M059J (cell line): ENCODE measurements at regions not wholly inside any gene's neighbourhood (a gene's known extent, or its start where the extent isn't known, plus 50 kb on each side); places are given as distances from the start of the nearest gene placed in this dataset.

Experiments used
- DNase-seq: peaks from one replicate; pipeline ENCODE4 v3.0.0-alpha.2; 2012; ENCODE audit warnings: low read depth

- no peak for DNase-seq
These were observed 228.8 kb upstream of the RGS6 start for GRCh38 chr14:71703477-71703876.

- DNase-seq: no peak
These were observed 228.0 kb upstream of the RGS6 start for GRCh38 chr14:71704210-71704609.

DNA sequence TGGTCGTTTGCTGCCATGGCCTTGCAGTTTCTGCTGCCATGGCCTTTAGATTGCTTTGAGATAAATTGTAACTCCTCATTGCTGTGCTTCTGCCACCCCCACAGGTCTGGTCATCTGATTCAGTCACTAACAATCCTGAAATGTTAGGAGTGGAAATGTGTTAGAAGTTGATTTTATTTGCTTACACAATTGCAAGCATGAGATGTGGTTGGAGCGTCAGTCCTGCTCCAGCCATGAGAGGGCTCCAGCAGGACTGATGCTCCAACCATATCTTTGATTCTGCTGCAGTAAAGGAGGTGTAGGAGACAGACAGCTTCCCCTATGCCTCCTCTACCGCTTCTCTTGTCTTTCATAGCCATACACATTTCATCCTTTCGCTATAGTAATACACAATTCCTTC, 226.8 kb upstream of the RGS6 start:
- DNase-seq: no peak

DNA sequence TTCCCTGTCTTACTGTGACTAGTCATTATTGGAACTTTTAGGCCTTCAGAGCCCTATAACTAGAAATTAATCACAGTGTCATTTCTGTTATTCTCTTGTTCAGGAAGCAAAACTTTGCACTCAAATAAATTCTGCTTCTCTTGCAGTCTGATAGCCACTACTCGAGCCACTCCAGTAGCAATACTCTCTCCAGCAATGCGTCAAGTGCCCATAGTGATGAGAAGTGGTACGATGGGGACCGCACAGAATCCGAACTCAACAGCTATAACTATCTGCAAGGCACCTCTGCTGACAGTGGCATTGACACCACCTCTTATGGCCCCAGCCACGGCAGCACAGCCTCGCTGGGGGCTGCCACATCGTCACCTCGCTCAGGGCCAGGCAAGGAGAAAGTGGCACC, 223.2 kb upstream of the RGS6 start:
- DNase-seq: no peak

DNA sequence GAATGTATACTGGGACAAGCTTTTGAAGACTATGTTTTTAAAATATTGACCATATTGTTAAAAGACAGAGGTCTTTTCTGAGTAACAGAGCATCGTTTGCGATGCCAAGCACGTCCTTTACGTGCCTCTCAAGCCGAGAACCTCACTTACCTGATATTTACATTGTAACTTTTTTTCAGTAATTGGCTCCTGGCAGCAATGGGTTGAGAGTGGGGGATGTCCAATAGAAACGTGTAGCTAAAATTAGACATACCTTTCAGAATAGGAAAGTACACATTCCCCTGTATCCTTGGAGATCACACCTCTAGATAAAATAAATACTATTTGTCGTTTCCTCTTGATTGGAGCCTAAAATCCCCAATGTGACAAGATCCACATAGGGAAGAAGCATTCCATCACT, 222.2 kb upstream of the RGS6 start:
- no peak for DNase-seq

- no peak for DNase-seq
These were observed 221.1 kb upstream of the RGS6 start for GRCh38 chr14:71711125-71711524.

DNA sequence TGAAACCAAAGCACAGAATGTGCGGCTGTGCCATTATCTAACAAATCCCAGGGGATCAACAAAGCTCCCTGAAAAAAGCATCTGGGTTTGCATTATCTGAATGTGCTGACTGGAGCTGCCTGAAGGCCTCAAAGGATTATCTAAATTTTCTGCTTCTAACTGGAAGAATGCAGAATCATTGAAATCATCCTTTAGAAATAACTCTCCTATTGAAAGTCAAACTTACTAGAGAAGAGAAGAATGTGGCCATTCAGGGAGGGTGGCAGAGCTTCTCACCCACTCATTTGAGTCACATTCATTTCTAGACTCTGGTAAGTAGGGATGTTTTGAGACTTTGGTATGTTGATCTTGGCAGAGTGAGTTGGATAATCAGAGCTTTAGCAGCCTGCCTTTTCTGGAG, 220.6 kb upstream of the RGS6 start:
- peak; percentile 75 for DNase-seq

DNA sequence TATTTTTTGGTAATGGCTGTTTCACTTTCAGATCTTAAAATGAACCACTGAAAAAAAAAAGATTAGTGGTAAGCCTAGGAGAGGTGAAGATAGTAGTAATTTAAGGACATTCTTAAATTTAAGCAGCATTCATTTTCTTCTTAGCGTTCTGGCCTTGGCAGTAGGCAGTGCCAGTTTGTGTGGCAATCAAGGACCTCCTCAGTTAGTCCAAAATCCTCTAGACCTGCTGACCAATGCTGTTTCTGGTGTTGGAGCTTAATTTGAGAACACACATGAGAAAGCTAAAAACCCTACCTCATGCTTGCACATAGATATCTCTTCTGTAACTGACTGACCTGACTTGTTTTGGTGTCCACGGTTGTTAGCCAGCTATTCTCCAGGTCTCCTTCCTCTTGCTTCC, 219.8 kb upstream of the RGS6 start:
- no peak for DNase-seq

DNA sequence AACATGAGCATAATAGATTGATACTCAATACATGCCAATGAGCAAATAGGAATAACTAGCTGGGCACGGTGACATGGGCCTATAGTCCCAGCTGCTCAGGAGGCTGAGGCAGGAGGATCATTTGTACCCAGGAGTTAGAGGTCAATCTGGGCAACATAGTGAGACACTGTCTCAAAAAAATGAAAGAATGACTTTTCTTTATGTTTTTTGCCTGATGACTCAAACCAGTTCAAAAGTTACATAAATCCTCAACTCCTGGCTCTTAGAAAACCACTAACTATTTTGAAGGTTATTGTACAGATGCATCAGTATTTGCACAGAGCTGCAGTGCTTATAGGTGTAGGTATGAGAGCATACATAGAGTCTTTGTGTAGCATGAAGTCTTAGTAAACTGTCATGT, 219.2 kb upstream of the RGS6 start:
- DNase-seq: no peak

- no peak for DNase-seq
These were observed 218.8 kb upstream of the RGS6 start for GRCh38 chr14:71713451-71713850.

DNA sequence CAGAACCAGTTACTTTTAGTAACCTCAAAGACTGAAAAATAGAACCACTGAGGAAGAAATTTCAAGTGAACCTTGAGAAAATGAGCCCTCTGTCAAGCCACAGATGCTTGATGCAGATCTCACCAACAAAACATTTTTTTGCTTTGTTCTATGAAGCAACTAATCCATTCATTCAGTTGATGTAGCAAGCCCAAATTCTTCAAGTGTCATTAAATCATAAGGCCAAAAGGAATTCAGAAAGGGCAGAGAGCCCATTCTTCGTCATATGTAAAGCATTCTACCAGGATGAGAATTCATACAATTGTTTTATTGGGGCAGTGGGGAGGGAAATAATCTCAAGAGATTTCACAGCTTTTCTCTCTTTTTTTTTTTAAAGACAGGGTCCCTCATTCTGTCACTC, 218.0 kb upstream of the RGS6 start:
- DNase-seq: peak; percentile 76

DNA sequence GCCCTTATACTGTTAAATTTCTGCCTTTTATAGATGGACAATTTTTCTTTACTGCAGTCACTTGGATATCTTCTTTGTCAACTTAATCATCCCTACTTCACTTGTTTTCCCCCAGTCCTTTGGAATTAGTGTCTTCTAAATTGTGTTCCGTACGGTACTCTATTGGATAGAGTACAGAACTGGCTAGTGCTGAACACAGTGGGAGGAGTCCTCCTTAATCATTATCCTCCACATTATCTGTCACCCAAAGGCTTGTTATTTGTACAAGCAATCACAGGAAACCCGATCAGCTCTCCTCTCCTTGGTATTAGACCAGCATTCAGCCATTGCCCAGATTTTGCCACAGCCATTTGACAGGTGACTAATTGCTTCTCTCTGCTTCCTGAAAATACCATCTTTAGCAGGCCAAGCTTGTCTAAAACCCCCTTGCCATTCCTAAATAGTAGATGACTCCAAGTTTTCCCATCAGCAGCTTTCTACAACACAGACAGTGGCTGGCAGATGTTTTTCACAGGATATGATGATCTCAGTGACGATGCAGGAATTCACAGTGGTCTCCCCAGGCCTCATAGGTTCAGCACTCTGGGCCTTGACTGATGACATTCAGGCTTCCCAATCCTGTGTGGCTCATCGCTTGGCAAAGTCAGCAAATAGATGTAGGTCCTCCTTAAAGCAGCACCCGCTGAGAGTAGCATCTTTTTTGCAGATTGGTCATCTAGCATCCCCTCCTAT, 216.0 kb upstream of the RGS6 start:
- DNase-seq: no peak

DNA sequence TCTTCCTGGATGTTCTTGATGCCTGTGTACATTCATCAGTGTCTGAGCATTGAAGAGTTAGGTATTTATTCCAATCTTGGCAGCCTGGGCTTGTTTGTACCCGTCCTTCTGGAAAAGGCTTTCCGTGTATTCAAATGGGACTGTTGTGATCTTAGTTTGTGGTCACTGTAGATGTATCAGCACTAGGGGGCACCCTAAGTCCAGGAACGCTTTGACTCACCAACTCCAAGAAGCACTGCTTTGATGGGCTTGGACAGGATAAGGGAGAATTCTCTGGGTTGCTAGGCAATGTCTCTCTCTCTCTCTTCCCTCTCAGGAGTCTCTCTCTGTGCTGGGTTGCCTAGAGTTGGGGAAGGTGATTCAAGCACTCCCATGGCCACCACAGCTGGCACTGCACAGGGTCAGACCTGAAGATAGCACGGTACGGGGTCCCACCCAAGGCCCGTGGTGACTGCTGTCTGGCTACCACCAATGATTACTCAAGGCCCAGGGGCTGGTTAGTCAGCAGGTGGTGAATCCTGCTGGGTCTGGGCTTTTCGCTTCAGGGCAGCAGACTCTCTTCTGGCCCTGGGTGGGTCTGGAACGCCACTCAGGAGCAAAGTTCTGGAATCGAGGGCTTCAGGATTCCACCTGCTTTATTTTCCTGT, 211.1 kb upstream of the RGS6 start:
- peak; percentile 65 for DNase-seq

DNA sequence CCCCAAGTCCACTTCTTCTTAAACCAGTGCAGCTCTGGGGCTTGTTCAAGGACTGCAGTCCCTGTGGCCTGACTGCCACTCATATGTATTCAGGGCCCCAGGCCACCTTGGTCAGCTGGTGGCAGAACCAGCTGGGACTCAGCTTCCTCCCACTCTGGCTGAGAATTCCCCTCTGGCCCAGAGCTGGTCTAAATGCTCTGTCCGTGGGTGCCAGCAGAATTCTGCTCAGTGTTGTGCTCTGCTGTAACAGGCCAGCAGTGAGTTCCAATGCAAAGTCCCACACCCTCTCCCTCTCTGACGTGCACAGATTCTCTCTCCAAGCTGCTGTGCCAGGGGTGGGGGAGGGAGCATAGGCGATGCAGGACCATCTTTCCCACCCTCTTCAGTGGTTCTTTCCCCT, 210.4 kb upstream of the RGS6 start:
- no peak for DNase-seq

DNA sequence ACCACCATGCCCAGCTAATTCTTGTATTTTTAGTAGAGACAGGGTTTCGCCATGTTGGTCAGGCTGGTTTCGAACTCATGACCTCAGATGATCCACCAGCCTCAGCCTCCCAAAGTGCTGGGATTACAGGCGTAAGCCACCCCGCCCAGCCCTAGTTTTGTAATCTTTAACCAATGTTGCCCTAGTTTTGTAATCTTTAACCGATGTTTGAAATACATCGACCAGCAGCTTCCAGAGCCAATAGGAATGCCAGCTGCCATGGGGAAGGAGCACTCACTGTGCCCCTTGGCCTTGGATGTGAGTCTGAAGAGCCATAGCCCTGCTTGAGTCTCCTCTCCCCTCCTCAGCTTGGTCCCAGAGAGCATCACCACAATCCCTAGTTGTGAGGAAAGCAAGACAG, 209.3 kb upstream of the RGS6 start:
- DNase-seq: no peak

DNA sequence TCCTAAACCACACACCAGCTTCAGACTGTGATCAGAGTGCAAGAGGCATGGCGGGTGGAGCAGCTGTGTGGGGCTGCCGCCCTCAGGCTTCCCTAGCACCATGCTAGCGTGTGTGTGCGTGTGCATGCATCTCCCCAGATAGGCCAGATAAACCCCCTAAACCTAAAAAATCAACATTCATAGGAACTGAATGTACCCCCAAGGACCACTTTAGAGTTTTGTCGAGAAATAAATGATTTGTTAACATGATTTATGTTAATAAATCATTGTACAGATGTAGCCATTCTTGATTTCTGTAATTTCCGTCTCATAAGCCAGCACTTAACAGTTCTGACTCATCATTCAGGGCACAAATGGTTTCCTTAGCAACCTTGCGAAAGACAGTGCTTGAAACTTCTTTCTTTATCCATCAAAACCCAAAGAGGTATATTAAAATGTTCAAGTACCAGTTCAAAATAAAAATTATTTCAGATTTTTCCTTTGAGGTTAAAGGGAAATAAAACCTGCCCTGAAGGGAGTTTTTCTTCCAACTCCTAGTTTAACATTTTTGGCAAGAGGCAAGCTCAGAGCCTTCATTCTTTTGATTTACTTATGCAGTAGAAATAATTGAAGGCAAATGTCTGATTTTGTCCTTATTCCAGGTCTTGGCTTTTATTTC, 206.2 kb upstream of the RGS6 start:
- peak; percentile 77 for DNase-seq

DNA sequence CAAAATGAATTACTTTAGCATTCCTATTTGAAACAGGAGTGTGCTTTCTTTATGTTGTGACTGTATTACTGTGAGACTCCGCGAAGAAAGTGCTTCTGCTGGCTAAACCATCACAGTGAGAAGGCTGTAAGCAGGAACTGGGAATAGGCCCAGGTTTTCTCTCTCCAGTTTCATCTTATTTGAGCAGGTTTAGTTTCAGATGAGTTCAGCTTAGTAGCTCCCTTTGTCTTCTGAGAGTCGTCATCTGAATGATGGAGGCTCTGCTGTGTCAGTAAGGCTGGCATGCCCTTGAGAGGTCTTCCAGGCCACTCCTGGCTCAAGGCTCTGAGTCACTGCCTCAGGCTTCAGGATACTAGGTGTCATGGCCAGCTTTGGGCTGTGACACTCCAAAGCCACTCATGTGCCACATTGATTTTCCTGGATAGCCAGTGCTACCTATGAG, 205.6 kb upstream of the RGS6 start:
- peak; percentile 38 for DNase-seq

DNA sequence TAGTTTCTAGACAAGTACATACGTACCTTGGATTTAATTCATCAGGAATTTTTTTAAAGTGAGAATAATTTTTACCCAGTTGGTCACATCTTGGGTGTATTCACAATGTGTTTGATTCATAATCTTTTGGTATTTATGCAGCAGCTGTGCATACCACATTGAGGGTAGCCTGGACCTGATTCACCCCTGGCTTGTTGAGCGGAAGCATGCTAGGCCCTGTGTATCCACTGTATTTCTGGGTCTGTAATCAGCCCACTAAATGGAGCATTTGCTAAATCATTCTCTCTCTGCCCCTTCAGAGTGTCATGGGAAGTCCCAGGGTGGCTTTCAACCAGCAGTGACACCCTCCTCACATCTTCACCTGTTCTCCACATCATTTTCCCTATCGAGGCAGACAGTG, 203.8 kb upstream of the RGS6 start:
- DNase-seq: no peak

- no peak for DNase-seq
These were observed 202.6 kb upstream of the RGS6 start for GRCh38 chr14:71729596-71729995.

- peak; percentile 47 for DNase-seq
These were observed 201.8 kb upstream of the RGS6 start for GRCh38 chr14:71730471-71730870.

DNA sequence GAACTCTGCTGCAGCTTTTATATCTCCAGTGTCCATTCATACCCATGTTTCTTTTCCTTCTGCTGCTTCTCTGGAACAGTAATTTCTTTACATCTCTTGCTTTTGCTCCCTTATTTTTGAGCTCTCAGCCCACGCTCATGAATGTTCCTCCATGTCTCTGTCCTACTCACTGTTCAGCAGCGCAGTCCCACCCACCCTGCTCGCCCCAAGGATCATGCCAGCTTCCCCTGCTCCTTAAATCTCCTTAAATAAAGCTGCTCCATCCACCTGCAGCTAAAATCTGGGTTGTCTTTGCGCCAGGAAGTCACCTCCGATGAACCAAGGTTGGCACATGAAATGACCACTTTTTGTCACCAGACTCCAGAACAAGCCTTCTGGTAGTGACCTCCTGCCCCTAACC, 201.1 kb upstream of the RGS6 start:
- DNase-seq: no peak

DNA sequence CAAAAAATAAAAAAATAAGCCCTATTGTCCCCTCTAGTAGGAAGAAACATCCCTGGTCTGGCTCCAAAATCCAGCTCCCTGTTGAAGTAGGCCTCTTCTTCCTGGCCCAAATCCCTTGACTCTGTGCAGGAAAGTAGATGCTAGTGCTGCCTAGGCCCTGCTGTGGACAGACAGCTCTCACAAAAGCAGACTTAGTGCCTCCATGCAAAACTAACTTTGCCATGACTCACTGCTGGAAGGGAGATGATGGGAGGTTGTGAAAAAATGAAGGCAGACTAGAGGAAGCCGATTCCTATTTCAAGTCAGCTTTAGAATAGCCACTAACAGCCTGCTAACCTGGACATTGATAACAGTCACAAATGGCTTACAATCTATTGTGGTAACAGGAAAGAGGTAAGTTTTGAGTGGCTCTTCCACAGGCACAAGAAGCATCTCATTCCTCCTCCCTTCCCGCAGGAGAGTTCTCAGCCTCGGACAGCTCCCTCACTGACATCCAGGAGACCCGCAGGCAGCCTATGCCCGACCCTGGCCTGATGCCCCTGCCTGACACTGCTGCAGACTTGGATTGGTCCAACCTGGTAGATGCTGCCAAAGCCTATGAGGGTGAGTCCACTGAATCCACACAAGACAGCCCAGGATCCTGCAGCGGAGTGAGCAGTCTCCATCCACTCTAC, 198.9 kb upstream of the RGS6 start:
- DNase-seq: peak; percentile 54

DNA sequence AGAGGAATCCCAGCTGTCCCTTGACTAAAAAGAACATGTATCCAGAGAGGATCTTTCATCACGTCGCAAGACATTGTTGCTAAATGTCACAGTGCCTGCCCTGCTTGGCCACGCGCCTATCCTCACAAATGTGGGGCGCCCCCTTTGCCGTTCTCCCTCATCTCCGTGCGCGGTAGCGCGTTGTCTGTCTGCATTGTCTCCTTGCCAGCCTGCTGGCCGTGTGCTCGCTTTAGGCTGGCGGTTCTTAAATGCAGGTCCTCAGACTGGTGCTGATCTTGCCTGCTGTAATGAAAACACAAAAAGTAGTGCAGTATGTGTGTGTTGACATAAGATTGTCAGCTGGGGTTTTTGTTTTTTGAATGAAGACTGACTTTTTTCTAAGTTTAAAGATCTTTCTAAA, 198.2 kb upstream of the RGS6 start:
- no peak for DNase-seq
